Omental fat pad (tissue), 3 donors: ENCODE measurements at regions not wholly inside any gene's neighbourhood (a gene's known extent, or its start where the extent isn't known, plus 50 kb on each side); places are given as distances from the start of the nearest gene placed in this dataset.
"Not testable (repeated sequence)": the region's sequence is repeated elsewhere in the genome, so short reads cannot be mapped to it uniquely, and the experiment has no call there.

Experiments used
- ATAC-seq: fragments of 150-250 bp; one replicate; pipeline ENCODE4 v1.9.1; 2016; ENCODE audit warnings: mild to moderate bottlenecking, moderate library complexity; ENCODE audit not compliant: low FRiP score
- DNase-seq: peaks from one replicate; pipeline ENCODE4 v3.0.0-alpha.2; 2019; ENCODE audit warnings: low spot score
- CTCF ChIP-seq, 3 donors: fragments of 450-650 bp; IDR thresholded peaks; one replicate each; pipeline ENCODE4 v1.5.1; 2016 to 2017; ENCODE audit warnings: antibody characterized with exemption in 3 of 3, mild to moderate bottlenecking in 3 of 3, moderate library complexity in 2 of 3

GRCh38 chr13:90726375-90726774 is 621.1 kb upstream of the MIR17HG start:
- TF ChIP-seq CTCF (IDR thresholded peaks at IDR 0.05) = no peak
- no peak for DNase-seq
- ATAC-seq = no peak

GRCh38 chr13:90732049-90732448 is 615.4 kb upstream of the MIR17HG start:
- DNase-seq (no peak), ATAC-seq (no peak)
- no peak for TF ChIP-seq CTCF (IDR thresholded peaks at IDR 0.05)

- not testable (repeated sequence) for DNase-seq, ATAC-seq
Measured at GRCh38 chr13:90734497-90734896, 613.0 kb upstream of the MIR17HG start.

- TF ChIP-seq CTCF (IDR thresholded peaks at IDR 0.05) = no peak
- DNase-seq = no peak
- no peak for ATAC-seq
Measured at GRCh38 chr13:90738881-90739280, 608.6 kb upstream of the MIR17HG start.

- DNase-seq = no peak
- no peak for TF ChIP-seq CTCF (IDR thresholded peaks at IDR 0.05)
- no peak for ATAC-seq
Measured at GRCh38 chr13:90740099-90740498, 607.4 kb upstream of the MIR17HG start.

GRCh38 chr13:90742381-90742780 is 605.1 kb upstream of the MIR17HG start:
- ATAC-seq (no peak), DNase-seq (no peak)
- no peak for TF ChIP-seq CTCF (IDR thresholded peaks at IDR 0.05)

- no peak for TF ChIP-seq CTCF (IDR thresholded peaks at IDR 0.05)
Measured at GRCh38 chr13:90746230-90746629, 601.3 kb upstream of the MIR17HG start.

GRCh38 chr13:90750021-90750420 is 597.5 kb upstream of the MIR17HG start:
- DNase-seq (no peak), ATAC-seq (no peak)
- no peak for TF ChIP-seq CTCF (IDR thresholded peaks at IDR 0.05)

More at GRCh38 chr13:90746230-90746629, 601.3 kb upstream of the MIR17HG start:
- ATAC-seq (no peak), DNase-seq (no peak)
